KMS-11 (cell line): ENCODE measurements at regions not wholly inside any gene's neighbourhood (a gene's known extent, or its start where the extent isn't known, plus 50 kb on each side); places are given as distances from the start of the nearest gene placed in this dataset.

Experiments used
- H2AFZ ChIP-seq: fragments of 200-600 bp; sonication (generic); 2 replicates; pipeline ENCODE4 v1.6.1; 2016; ENCODE audit warnings: antibody characterized with exemption, mixed run types, low read depth
- H3K27ac ChIP-seq: fragments of 200-600 bp; sonication (generic); 2 replicates; pipeline ENCODE4 v1.6.1; 2016; ENCODE audit warnings: mild to moderate bottlenecking, mixed run types
- H3K27me3 ChIP-seq: fragments of 200-600 bp; sonication (generic); 2 replicates; pipeline ENCODE4 v1.6.1; 2017; ENCODE audit warnings: mild to moderate bottlenecking, low read depth, mixed run types, moderate library complexity; ENCODE audit not compliant: insufficient read depth
- H3K36me3 ChIP-seq: fragments of 200-600 bp; sonication (generic); 2 replicates; pipeline ENCODE4 v1.6.1; 2017; ENCODE audit warnings: mild to moderate bottlenecking, mixed run types; ENCODE audit not compliant: insufficient read depth
- H3K4me1 ChIP-seq: fragments of 200-600 bp; sonication (generic); 2 replicates; pipeline ENCODE4 v1.6.1; 2016; ENCODE audit warnings: mild to moderate bottlenecking, low read depth, mixed run types; ENCODE audit not compliant: poor library complexity, severe bottlenecking
- H3K4me2 ChIP-seq: fragments of 200-600 bp; sonication (generic); 2 replicates; pipeline ENCODE4 v1.7.0; 2016; ENCODE audit warnings: mild to moderate bottlenecking, mixed run types
- H3K4me3 ChIP-seq: fragments of 200-600 bp; sonication (generic); IDR thresholded peaks from 2 replicates; pipeline ENCODE4 v1.6.1; 2017; ENCODE audit warnings: low read depth, low read length, mixed read lengths; ENCODE audit not compliant: insufficient read depth
- H3K79me2 ChIP-seq: fragments of 200-600 bp; sonication (generic); 2 replicates; pipeline ENCODE4 v1.6.1; 2016; ENCODE audit warnings: low read depth, mixed run types; ENCODE audit not compliant: insufficient read depth
- H3K9ac ChIP-seq: fragments of 200-600 bp; sonication (generic); 2 replicates; pipeline ENCODE4 v1.6.1; 2016; ENCODE audit warnings: mild to moderate bottlenecking, mixed run types
- H4K20me1 ChIP-seq: fragments of 200-600 bp; sonication (generic); 2 replicates; pipeline ENCODE4 v1.6.1; 2016; ENCODE audit warnings: mild to moderate bottlenecking, mixed run types; ENCODE audit not compliant: insufficient read depth
- CTCF ChIP-seq: fragments of 200-600 bp; sonication (generic); conservative IDR thresholded peaks from 2 replicates; pipeline ENCODE4 v1.6.1; 2017; ENCODE audit warnings: low read depth, mild to moderate bottlenecking, antibody characterized with exemption, low read length, moderate library complexity, mixed read lengths

GRCh38 chr3:187465503-187465902 is 97.3 kb downstream of the RTP4 start:
- H3K79me2 ChIP-seq = no peaks in the 10 kb centered on the region
- H3K4me3 ChIP-seq = no peak overlapping the region
- H3K27ac ChIP-seq = no peak overlapping the region
- TF ChIP-seq CTCF = no peak
- H2AFZ ChIP-seq = no peak overlapping the region
- no peaks in the 10 kb centered on the region for H3K36me3 ChIP-seq
- H3K4me1 ChIP-seq = no peaks in the 10 kb centered on the region
- H3K4me2 ChIP-seq = no peak overlapping the region
- H3K9ac ChIP-seq = no peak overlapping the region
- no peaks in the 10 kb centered on the region for H4K20me1 ChIP-seq
- H3K27me3 ChIP-seq = no peaks in the 10 kb centered on the region

- no peaks in the 10 kb centered on the region for H4K20me1 ChIP-seq
- TF ChIP-seq CTCF = no peak
- no peaks in the 10 kb centered on the region for H3K36me3 ChIP-seq
- no peaks in the 10 kb centered on the region for H3K4me1 ChIP-seq
- H3K4me2 ChIP-seq = no peak overlapping the region
- H3K4me3 ChIP-seq = no peak overlapping the region
- no peak overlapping the region for H3K27ac ChIP-seq
- no peaks in the 10 kb centered on the region for H3K27me3 ChIP-seq
- H3K79me2 ChIP-seq = no peaks in the 10 kb centered on the region
- H3K9ac ChIP-seq = no peak overlapping the region
- no peak overlapping the region for H2AFZ ChIP-seq
Observed at GRCh38 chr3:187464682-187465081, 96.5 kb downstream of the RTP4 start.

GRCh38 chr3:187458921-187459320 is 90.7 kb downstream of the RTP4 start:
- H3K4me2 ChIP-seq = no peak overlapping the region
- no peak overlapping the region for H3K9ac ChIP-seq
- no peaks in the 10 kb centered on the region for H3K36me3 ChIP-seq
- no peak overlapping the region for H3K4me3 ChIP-seq
- no peak overlapping the region for H3K27ac ChIP-seq
- no peaks in the 10 kb centered on the region for H3K4me1 ChIP-seq
- no peaks in the 10 kb centered on the region for H4K20me1 ChIP-seq
- H3K27me3 ChIP-seq = no peaks in the 10 kb centered on the region
- no peak overlapping the region for H2AFZ ChIP-seq
- H3K79me2 ChIP-seq = no peaks in the 10 kb centered on the region
- TF ChIP-seq CTCF = no peak

- Histone ChIP-seq H3K36me3 (no peaks in the 10 kb centered on the region), H3K27ac (no peak overlapping the region), H3K27me3 (no peaks in the 10 kb centered on the region), H3K4me3 (no peak overlapping the region), H2AFZ (no peak overlapping the region), H3K79me2 (no peaks in the 10 kb centered on the region), H3K4me2 (no peak overlapping the region), H3K9ac (no peak overlapping the region), H4K20me1 (no peaks in the 10 kb centered on the region), H3K4me1 (no peaks in the 10 kb centered on the region)
- TF ChIP-seq CTCF = no peak
Observed at GRCh38 chr3:187458383-187458782, 90.2 kb downstream of the RTP4 start.

- Histone ChIP-seq H3K4me3 (no peak overlapping the region), H2AFZ (no peak overlapping the region), H4K20me1 (no peaks in the 10 kb centered on the region), H3K4me1 (no peaks in the 10 kb centered on the region), H3K9ac (no peak overlapping the region), H3K27me3 (no peaks in the 10 kb centered on the region), H3K36me3 (no peaks in the 10 kb centered on the region), H3K4me2 (no peak overlapping the region), H3K79me2 (no peaks in the 10 kb centered on the region), H3K27ac (no peak overlapping the region)
- no peak for TF ChIP-seq CTCF
Observed at GRCh38 chr3:187456250-187456649, 88.1 kb downstream of the RTP4 start.
